GM19035 (cell line): ENCODE measurements at regions not wholly inside any gene's neighbourhood (a gene's known extent, or its start where the extent isn't known, plus 50 kb on each side); places are given as distances from the start of the nearest gene placed in this dataset.

ENCODE experiments used
- ATAC-seq: cut with Tn5 transposase; IDR thresholded peaks from one replicate; pipeline ENCODE4 v1.9.1; 2021; ENCODE audit not compliant: unreplicated experiment

GRCh38 chr18:68532328-68532885 is 182.5 kb downstream of the TMX3 start:
- ATAC-seq = no peak

DNA sequence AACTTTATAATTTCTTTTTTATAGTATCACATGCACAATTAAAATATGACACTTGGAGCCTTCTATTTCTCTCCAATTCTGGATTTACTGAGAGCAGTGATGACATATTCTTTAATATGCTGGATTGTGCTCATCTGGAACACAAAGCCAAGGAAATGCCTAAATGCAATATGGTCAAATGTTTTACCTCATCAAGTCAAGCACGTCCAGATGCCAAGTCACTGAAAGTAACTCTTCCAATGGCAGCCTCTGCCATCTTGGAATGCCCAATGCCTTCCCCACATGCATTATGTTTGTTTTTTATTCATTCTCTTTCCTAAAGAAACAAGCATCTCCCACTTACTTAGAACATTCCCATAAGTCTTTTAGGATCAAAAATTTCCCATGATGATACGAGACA is 189.8 kb downstream of the TMX3 start:
- ATAC-seq = no peak

GRCh38 chr18:68520406-68521075 is 194.4 kb downstream of the TMX3 start:
- ATAC-seq = no peak

DNA sequence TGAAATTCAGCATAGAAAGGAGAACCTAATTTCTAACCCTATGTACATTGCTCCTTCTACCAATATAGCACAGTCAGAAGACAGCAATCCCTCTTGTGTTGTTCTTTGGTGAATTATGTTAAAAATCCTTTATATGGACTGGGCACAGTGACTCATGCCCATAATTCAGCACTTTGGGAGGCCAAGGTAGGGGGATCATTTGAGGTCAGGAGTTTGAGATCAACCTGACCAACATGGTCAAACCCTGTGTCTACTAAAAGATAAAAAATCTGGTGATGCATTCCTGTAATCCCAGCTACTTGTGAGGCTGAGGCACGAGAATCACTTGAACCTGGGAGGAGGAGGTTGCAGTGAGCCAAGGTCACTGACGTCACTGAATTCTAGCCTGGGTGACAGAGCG is 195.6 kb downstream of the TMX3 start:
- no peak for ATAC-seq

- ATAC-seq = no peak
These were observed 205.0 kb downstream of the TMX3 start for GRCh38 chr18:68509902-68510301.

GRCh38 chr18:68507781-68508180 is 207.1 kb downstream of the TMX3 start:
- ATAC-seq = no peak

GRCh38 chr18:68505178-68505574 is 209.7 kb downstream of the TMX3 start:
- ATAC-seq = no peak

DNA sequence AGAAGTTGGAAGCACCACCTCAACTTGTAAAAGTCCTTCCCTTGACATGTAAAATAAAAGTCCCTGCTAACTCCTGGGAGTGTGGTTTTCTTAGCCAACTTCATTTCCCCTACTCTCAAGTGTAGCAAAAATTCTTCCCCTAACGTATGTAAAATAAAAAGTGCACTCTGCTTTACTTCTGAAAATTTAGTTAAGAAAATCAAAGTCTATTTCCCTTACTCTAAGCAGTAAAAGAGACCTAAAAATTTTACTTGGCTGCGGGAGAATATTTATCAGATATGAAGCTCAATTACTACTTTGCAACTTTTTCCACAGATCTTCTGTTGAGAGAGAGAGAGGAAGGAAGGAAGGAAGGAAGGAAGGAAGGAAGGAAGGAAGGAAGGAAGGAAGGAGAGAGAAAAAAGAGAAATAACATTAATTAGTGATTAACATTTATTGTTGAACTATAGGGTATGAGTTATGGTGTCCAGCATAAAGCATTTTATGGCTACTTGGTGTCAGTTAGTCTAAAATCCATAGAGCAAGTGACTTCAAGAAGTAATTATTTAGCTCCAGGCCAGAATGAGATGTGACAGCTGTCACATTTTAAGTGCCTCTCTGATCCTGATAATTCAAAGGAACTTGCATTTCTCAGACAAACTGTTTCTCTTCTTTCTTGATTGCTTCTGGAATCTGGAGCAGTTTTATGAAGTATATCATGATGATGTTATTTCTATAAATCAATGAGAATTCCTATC is 210.3 kb downstream of the TMX3 start:
- no peak for ATAC-seq

DNA sequence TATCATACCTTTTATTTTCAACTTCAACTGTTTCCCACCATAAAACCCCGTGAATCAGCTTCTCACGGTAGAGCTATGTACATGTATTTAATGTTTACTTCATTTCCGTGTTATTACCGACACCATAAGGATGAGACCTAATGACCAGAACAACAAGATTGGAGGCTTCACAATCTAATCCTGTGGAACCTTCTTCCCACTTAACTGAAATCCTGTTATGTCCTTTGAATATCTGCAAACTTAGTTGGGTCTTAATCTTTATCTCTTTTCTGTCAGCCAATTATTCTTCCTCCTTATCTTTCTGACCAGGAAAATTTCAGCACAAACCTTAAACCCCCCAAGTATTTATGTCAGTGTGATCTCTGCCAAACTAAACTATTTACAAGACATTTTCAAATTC is 214.4 kb downstream of the TMX3 start:
- ATAC-seq = no peak

- no peak for ATAC-seq
These were observed 215.8 kb downstream of the TMX3 start for GRCh38 chr18:68499141-68499540.

DNA sequence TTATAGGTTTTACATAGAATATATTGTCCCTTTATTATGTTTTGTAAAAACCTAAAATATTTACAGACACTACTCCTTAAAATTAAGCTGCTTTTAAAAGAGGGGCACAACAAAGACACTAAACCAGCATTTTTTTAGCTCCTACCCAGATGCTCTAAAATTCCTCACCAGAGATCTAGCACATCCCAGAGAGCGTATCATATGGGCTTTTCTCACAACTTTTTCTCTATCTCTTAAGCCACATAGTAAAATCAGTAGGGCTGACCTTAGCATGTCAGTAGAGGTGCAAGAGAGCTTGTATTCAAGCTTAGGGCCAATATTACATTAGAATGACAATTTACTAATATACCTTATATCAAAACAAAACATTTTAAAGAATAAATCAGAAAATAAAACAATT is 216.3 kb downstream of the TMX3 start:
- ATAC-seq = no peak

- no peak for ATAC-seq
These were observed 216.7 kb downstream of the TMX3 start for GRCh38 chr18:68498185-68498584.

DNA sequence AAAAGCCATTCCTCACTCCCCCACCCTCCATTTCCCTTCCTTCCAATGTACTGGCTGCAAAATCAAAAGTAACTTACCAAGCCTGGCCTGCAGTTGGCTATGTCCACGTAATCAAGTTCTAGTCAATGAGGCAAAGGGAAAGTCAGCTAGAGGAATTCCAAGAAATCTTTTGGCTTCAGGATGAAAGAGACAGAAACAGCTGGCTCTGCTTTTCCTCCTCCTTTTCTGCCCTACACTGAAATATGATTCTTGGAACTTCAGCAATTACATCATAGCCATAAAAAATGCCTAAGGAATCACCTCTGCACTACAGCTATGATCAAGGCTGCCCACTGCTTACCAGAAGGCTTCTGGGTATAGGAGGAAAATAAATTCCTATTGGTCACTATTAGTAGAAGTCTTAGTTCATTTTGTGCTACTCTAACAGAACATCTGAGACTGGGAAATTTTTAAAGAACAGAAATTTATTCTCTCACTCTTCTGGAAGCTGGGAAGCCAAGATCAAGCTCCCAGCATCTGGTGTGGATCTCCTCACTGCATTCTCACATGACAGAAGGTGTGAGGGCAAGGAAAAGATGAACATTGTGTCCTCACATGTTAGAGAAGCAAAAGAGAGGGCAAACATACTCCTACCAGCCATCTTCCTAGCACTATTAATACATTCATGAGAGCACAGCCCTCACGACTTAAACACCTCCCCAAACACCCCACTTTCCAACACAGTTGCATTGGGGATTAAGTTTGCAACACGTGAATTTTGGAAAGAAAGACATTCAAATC is 219.9 kb downstream of the TMX3 start:
- ATAC-seq = no peak

GRCh38 chr18:68489013-68489792 is 225.7 kb downstream of the TMX3 start:
- no peak for ATAC-seq

- ATAC-seq = no peak
These were observed 230.7 kb downstream of the TMX3 start for GRCh38 chr18:68484241-68484640.

DNA sequence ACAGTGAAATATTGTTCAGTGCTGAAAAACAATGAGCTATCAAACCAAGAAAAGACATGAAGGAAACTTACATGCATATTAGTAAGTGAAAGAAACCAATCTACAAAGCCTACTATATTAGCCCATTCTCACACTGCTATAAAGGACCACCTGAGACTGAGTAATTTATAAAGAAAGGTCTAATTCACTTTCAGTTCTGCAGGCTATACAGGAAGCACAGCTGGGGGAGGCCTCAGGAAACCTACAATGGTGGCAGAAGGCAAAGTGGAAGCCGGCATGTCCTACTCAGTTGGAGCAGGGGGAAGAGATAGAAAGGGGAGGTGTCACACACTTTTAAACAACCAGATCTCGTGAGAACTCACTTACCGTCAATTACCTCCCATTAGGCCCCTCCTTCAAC is 232.1 kb downstream of the TMX3 start:
- ATAC-seq = no peak

- no peak for ATAC-seq
These were observed 234.7 kb downstream of the TMX3 start for GRCh38 chr18:68480196-68480595.

GRCh38 chr18:68478246-68478645 is 236.7 kb downstream of the TMX3 start:
- no peak for ATAC-seq

DNA sequence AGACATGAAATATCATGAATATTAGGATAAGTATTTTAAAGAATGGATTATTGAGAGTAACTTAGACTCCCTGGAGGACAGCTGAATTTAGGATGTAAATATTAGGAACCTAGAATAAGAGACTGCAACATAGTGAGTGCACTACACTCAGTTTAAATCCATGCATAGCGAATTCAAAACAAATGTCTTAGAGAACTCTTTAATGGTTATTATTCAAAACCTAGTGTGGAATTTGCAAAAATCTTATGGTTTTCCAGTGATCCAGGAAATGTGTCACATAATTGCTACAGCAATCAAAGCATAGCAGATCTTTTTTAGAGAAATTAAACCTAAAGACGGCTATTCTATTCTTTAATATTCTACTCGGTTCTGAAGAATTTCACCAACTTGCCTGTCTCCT is 239.0 kb downstream of the TMX3 start:
- ATAC-seq = no peak

GRCh38 chr18:68472701-68473295 is 242.1 kb downstream of the TMX3 start:
- no peak for ATAC-seq
